H1 (cell line): ENCODE measurements at regions not wholly inside any gene's neighbourhood (a gene's known extent, or its start where the extent isn't known, plus 50 kb on each side); places are given as distances from the start of the nearest gene placed in this dataset.

Experiments used
- CTCF ChIA-PET: fragments of 300-600 bp; sonication (Branson Sonifier 250); formaldehyde crosslinking; loops from one replicate; lab custom pipeline; 2021; ENCODE audit not compliant: partially characterized antibody; lab: Charles Lee
- POLR2A ChIA-PET: fragments of 300-600 bp; sonication (Branson Sonifier 250); formaldehyde crosslinking; loops from one replicate; lab custom pipeline; 2021; ENCODE audit warnings: inconsistent platforms; ENCODE audit not compliant: partially characterized antibody; lab: Charles Lee
- DNase-seq, 2 experiments: peaks; one replicate each; pipeline versions ENCODE4 v3.0.0 to v3.0.0-alpha.2; 2010 to 2022; ENCODE audit warnings: low spot score in 2 of 2, low read depth in 1 of 2, mixed read lengths in 1 of 2
- FAIRE-seq: peaks from 2 replicates; lab custom pipeline; 2011; peaks lifted over from hg19 to GRCh38; lab: Jason Lieb, UNC
- H2AFZ ChIP-seq: 2 replicates; pipeline ENCODE4 v1.8.1; 2012; ENCODE audit warnings: low read length, inconsistent platforms
- H2AK5ac ChIP-seq: 2 replicates; pipeline ENCODE4 v1.6.1; 2013; ENCODE audit warnings: low read depth, low read length
- H2BK120ac ChIP-seq: replicated peaks from 2 replicates; pipeline ENCODE3; 2013; ENCODE audit warnings: low read depth, low read length, inconsistent platforms
- H2BK12ac ChIP-seq: 2 replicates; pipeline ENCODE4 v1.6.1; 2013; ENCODE audit warnings: low read depth, low read length
- H2BK15ac ChIP-seq: 2 replicates; pipeline ENCODE4 v1.6.1; 2013; ENCODE audit warnings: low read length
- H2BK20ac ChIP-seq: 2 replicates; pipeline ENCODE4 v1.6.1; 2013; ENCODE audit warnings: low read length
- H2BK5ac ChIP-seq: 2 replicates; pipeline ENCODE4 v1.6.1; 2013; ENCODE audit warnings: low read depth, low read length
- H3K14ac ChIP-seq: 2 replicates; pipeline ENCODE4 v1.6.1; 2013; ENCODE audit warnings: inconsistent platforms; ENCODE audit not compliant: insufficient read length
- H3K18ac ChIP-seq: 2 replicates; pipeline ENCODE4 v1.6.1; 2013; ENCODE audit warnings: low read length; ENCODE audit errors: extremely low read depth
- H3K23ac ChIP-seq: 2 replicates; pipeline ENCODE4 v1.6.1; 2013; ENCODE audit warnings: inconsistent platforms; ENCODE audit not compliant: insufficient read length
- H3K23me2 ChIP-seq: 2 replicates; pipeline ENCODE4 v1.6.1; 2013; ENCODE audit warnings: low read depth, low read length
- H3K27ac ChIP-seq: 2 replicates; pipeline ENCODE4 v1.6.1; 2011; ENCODE audit warnings: low read depth, low read length, inconsistent platforms
- H3K27me3 ChIP-seq, 4 experiments: replicated peaks in 1 of 4; 1 replicate in 1 of 4; 2 replicates in 3 of 4; pipeline versions ENCODE4 v1.6.1 to v1.8.1; 2011 to 2013; ENCODE audit warnings: low read length in 3 of 4, mild to moderate bottlenecking in 3 of 4, inconsistent platforms in 2 of 4, mixed read lengths in 2 of 4, moderate library complexity in 1 of 4; ENCODE audit not compliant: control insufficient read depth in 3 of 4, insufficient read depth in 3 of 4; ENCODE audit errors: extremely low read depth in 1 of 4
- H3K36me3 ChIP-seq, 4 experiments: 2 replicates each; pipeline versions ENCODE4 v1.6.1 to v1.8.1; 2011 to 2013; ENCODE audit warnings: mild to moderate bottlenecking in 4 of 4, low read length in 3 of 4, moderate library complexity in 2 of 4, control low read depth in 1 of 4, inconsistent platforms in 1 of 4; ENCODE audit not compliant: insufficient read depth in 4 of 4, control insufficient read depth in 2 of 4
- H3K4ac ChIP-seq: replicated peaks from 2 replicates; pipeline ENCODE3; 2013; ENCODE audit warnings: low read length, low read depth, mixed read lengths, inconsistent platforms; ENCODE audit not compliant: insufficient read length
- H3K4me1 ChIP-seq, 4 experiments: replicated peaks in 1 of 4; 1 replicate in 1 of 4; 2 replicates in 3 of 4; pipeline versions ENCODE4 v1.6.1 to v1.8.1; 2011 to 2013; ENCODE audit warnings: low read length in 3 of 4, inconsistent platforms in 2 of 4, mixed read lengths in 1 of 4; ENCODE audit not compliant: insufficient read depth in 4 of 4, control insufficient read depth in 3 of 4
- H3K4me2 ChIP-seq, 2 experiments: 2 replicates each; pipeline versions ENCODE4 v1.6.1 to v1.8.1; 2011 to 2013; ENCODE audit warnings: low read depth in 2 of 2, low read length in 2 of 2, control low read depth in 1 of 2, inconsistent platforms in 1 of 2, mild to moderate bottlenecking in 1 of 2; ENCODE audit not compliant: insufficient read depth in 1 of 2
- H3K4me3 ChIP-seq, 4 experiments: fragments of 200-600, 300-600 bp in 1 of 4; sonication (generic), shearing (Covaris generic), sonication (Bioruptor Twin) in 1 of 4; 2 replicates each; pipeline versions ENCODE4 v1.5.1 to v1.8.1; 2011 to 2016; ENCODE audit warnings: low read length in 4 of 4, low read depth in 3 of 4, control low read depth in 2 of 4, inconsistent platforms in 2 of 4, mild to moderate bottlenecking in 2 of 4, mixed read lengths in 1 of 4, moderate library complexity in 1 of 4; ENCODE audit not compliant: insufficient read depth in 2 of 4; ENCODE audit errors: extremely low read depth in 1 of 4
- H3K56ac ChIP-seq: replicated peaks from 2 replicates; pipeline ENCODE3; 2013; ENCODE audit warnings: low read depth, mild to moderate bottlenecking, mixed read lengths, low read length, inconsistent platforms; ENCODE audit not compliant: insufficient read length
- H3K79me1 ChIP-seq: 2 replicates; pipeline ENCODE4 v1.6.1; 2013; ENCODE audit warnings: low read depth, low read length, control low read depth
- H3K79me2 ChIP-seq, 2 experiments: 2 replicates each; pipeline versions ENCODE4 v1.6.1 to v1.8.1; 2012 to 2013; ENCODE audit warnings: low read length in 2 of 2, mild to moderate bottlenecking in 2 of 2, inconsistent platforms in 1 of 2; ENCODE audit not compliant: insufficient read depth in 2 of 2, control insufficient read depth in 1 of 2
- H3K9ac ChIP-seq, 4 experiments: replicated peaks in 1 of 4; 1 replicate in 1 of 4; 2 replicates in 3 of 4; pipeline versions ENCODE4 v1.6.1 to v1.8.1; 2011 to 2013; ENCODE audit warnings: low read depth in 3 of 4, low read length in 3 of 4, control low read depth in 2 of 4, mild to moderate bottlenecking in 2 of 4, moderate library complexity in 2 of 4, inconsistent platforms in 1 of 4; ENCODE audit errors: extremely low read depth in 1 of 4
- H3K9me3 ChIP-seq, 2 experiments: 2 replicates each; pipeline versions ENCODE4 v1.6.1 to v1.8.1; 2012 to 2013; ENCODE audit warnings: mild to moderate bottlenecking in 2 of 2, moderate library complexity in 2 of 2, control low read depth in 1 of 2, inconsistent platforms in 1 of 2, low read depth in 1 of 2, low read length in 1 of 2, mixed read lengths in 1 of 2; ENCODE audit not compliant: insufficient read depth in 2 of 2
- H4K20me1 ChIP-seq, 2 experiments: replicated peaks in 1 of 2; 2 replicates each; pipeline versions ENCODE3 to v1.8.1; 2011 to 2013; ENCODE audit warnings: inconsistent platforms in 2 of 2, low read length in 2 of 2, mild to moderate bottlenecking in 1 of 2; ENCODE audit not compliant: insufficient read depth in 2 of 2, control insufficient read depth in 1 of 2
- H4K5ac ChIP-seq: 2 replicates; pipeline ENCODE4 v1.6.1; 2013; ENCODE audit warnings: low read length, low read depth, mixed read lengths, inconsistent platforms; ENCODE audit not compliant: insufficient read length
- H4K8ac ChIP-seq: 2 replicates; pipeline ENCODE4 v1.8.0; 2013; ENCODE audit warnings: mild to moderate bottlenecking, moderate library complexity, low read length, inconsistent platforms; ENCODE audit not compliant: insufficient read depth; ENCODE audit errors: extremely low read depth
- H4K91ac ChIP-seq: replicated peaks from 2 replicates; pipeline ENCODE3; 2013; ENCODE audit warnings: low read length, mixed read lengths, inconsistent platforms; ENCODE audit not compliant: insufficient read length
- BCL11A ChIP-seq, 2 experiments: IDR thresholded peaks; one replicate each; pipeline ENCODE4 v1.6.1; 2011; ENCODE audit warnings: low read depth in 2 of 2, low read length in 2 of 2, mild to moderate bottlenecking in 2 of 2
- CBX5 ChIP-seq: fragments of 300-800, 300-1000 bp; sonication (generic); IDR thresholded peaks from 2 replicates; pipeline ENCODE4 v1.7.1; 2016; ENCODE audit warnings: antibody characterized with exemption, low read length, low read depth
- E2F6 ChIP-seq: IDR thresholded peaks from 2 replicates; pipeline ENCODE4 v1.6.1; 2012; ENCODE audit warnings: inconsistent platforms
- GTF2F1 ChIP-seq: IDR thresholded peaks from 2 replicates; pipeline ENCODE4 v1.6.1; 2012; ENCODE audit warnings: low read depth, low read length, improper control_type of control experiment, borderline replicate concordance
- HDAC6 ChIP-seq: IDR thresholded peaks from one replicate; pipeline ENCODE4 v1.7.1; 2012; ENCODE audit warnings: low read depth, mild to moderate bottlenecking, inconsistent platforms, low read length, moderate library complexity
- JUND ChIP-seq: IDR thresholded peaks from 2 replicates; pipeline ENCODE4 v1.6.1; 2011; ENCODE audit warnings: mild to moderate bottlenecking, improper control_type of control experiment, low read length
- KDM1A ChIP-seq: fragments of 200-600, 300-600 bp; sonication (generic); IDR thresholded peaks from 2 replicates; pipeline ENCODE4 v1.7.1; 2016; ENCODE audit warnings: mild to moderate bottlenecking, low read length, borderline replicate concordance
- KDM4A ChIP-seq: IDR thresholded peaks from one replicate; pipeline ENCODE4 v1.7.1; 2012; ENCODE audit warnings: low read depth, mild to moderate bottlenecking, moderate library complexity, low read length, inconsistent platforms; ENCODE audit not compliant: severe bottlenecking
- KDM5A ChIP-seq: fragments of 200-600 bp; IDR thresholded peaks from 2 replicates; pipeline ENCODE4 v1.7.1; 2012; ENCODE audit warnings: mild to moderate bottlenecking, low read length, inconsistent platforms, mixed read lengths
- POLR2AphosphoS5 ChIP-seq: IDR thresholded peaks from 2 replicates; pipeline ENCODE4 v1.6.1; 2011; ENCODE audit warnings: low read depth, low read length
- POU5F1 ChIP-seq: IDR thresholded peaks from 2 replicates; pipeline ENCODE4 v1.6.1; 2011; ENCODE audit warnings: low read depth, mild to moderate bottlenecking, low read length, moderate library complexity
- SIN3A ChIP-seq, 2 experiments: IDR thresholded peaks in 1 of 2; conservative IDR thresholded peaks in 1 of 2; 2 replicates each; pipeline ENCODE4 v1.6.1; 2011 to 2012; ENCODE audit warnings: low read length in 2 of 2, improper control_type of control experiment in 1 of 2, low read depth in 1 of 2, mild to moderate bottlenecking in 1 of 2
- SUZ12 ChIP-seq: fragments of 200-600 bp; sonication (generic); IDR thresholded peaks from 2 replicates; pipeline ENCODE4 v1.6.1; 2012; ENCODE audit warnings: mild to moderate bottlenecking, inconsistent platforms, low read length, moderate library complexity, mixed read lengths
- TAF7 ChIP-seq: optimal IDR thresholded peaks from 2 replicates; pipeline ENCODE3; 2011; ENCODE audit warnings: low read depth, mild to moderate bottlenecking, inconsistent platforms, low read length, moderate library complexity, borderline replicate concordance

- H3K27ac ChIP-seq: no peak overlapping the region
- H3K23me2 ChIP-seq: no peaks in the 10 kb centered on the region
- H4K91ac ChIP-seq: no peak overlapping the region
- H3K4me2 ChIP-seq: no peak overlapping the region
- H2AK5ac ChIP-seq: no peak overlapping the region
- H2AFZ ChIP-seq: no peak overlapping the region
- no peak overlapping the region for H3K18ac ChIP-seq
- no peak overlapping the region for H2BK120ac ChIP-seq
- CTCF ChIA-PET: interaction anchor here (0.8 kb wide), 1 partner anchor 27 kb away, joined by 4 read pairs; no protein-coding TSS in a partner anchor
- no peaks in the 10 kb centered on the region for H3K9me3 ChIP-seq
- H4K8ac ChIP-seq: no peak overlapping the region
- H3K27me3 ChIP-seq: no peaks in the 10 kb centered on the region
- H3K79me1 ChIP-seq: no peaks in the 10 kb centered on the region
- no peak overlapping the region for H2BK20ac ChIP-seq
- no peak overlapping the region for H2BK15ac ChIP-seq
- no peak overlapping the region for H3K4ac ChIP-seq
- no peak overlapping the region for H3K23ac ChIP-seq
- TF ChIP-seq KDM5A: no peak
- TF ChIP-seq POLR2AphosphoS5: no peak
- no peak for TF ChIP-seq BCL11A (IDR thresholded peaks at IDR 0.05; ENCODE audit: low read depth in 2 of 2, low read length in 2 of 2)
- TF ChIP-seq HDAC6: no peak
- no peak for TF ChIP-seq KDM4A
- no peak for TF ChIP-seq SIN3A (conservative IDR thresholded peaks at IDR 0.05 in 1 of 2, IDR thresholded peaks at IDR 0.05 in 1 of 2; ENCODE audit: low read depth in 1 of 2, low read length in 2 of 2)
- TF ChIP-seq TAF7: no peak
- TF ChIP-seq E2F6: no peak
- no peak for TF ChIP-seq GTF2F1
- no peak for TF ChIP-seq CBX5
- no peak for TF ChIP-seq JUND
- no peak for TF ChIP-seq POU5F1
- TF ChIP-seq SUZ12: no peak
- no peak for TF ChIP-seq KDM1A
- no peaks in the 10 kb centered on the region; a peak in 1 of 8 replicates for H3K36me3 ChIP-seq
- H3K4me3 ChIP-seq: no peak overlapping the region
- DNase-seq (no peak), FAIRE-seq (no peak)
- no peak overlapping the region for H3K56ac ChIP-seq
- no peaks in the 10 kb centered on the region for H4K20me1 ChIP-seq
- no peak overlapping the region for H2BK5ac ChIP-seq
- no peaks in the 10 kb centered on the region for H3K4me1 ChIP-seq
- no peak overlapping the region for H2BK12ac ChIP-seq
- H3K14ac ChIP-seq: no peak overlapping the region
- H3K9ac ChIP-seq: no peak overlapping the region
- H3K79me2 ChIP-seq: no peaks in the 10 kb centered on the region
- POLR2A ChIA-PET: no interaction called here
- H4K5ac ChIP-seq: no peak overlapping the region
Observed at GRCh38 chr6:141123497-141123896, 1009.2 kb upstream of the GJE1 start.
